HL-60/S4 treated with retinoic acid at 250 ng/mL for 4 days and 3 days (cell line): ENCODE measurements at regions not wholly inside any gene's neighbourhood (a gene's known extent, or its start where the extent isn't known, plus 50 kb on each side); places are given as distances from the start of the nearest gene placed in this dataset.

Source experiments
- in situ Hi-C: fragments of 300-500 bp; cut with MboI; formaldehyde crosslinking; loops from 2 replicates; pipeline ENCODE4 v1.7.0; 2022; ENCODE audit warnings: low sequenced_read_pairs

DNA sequence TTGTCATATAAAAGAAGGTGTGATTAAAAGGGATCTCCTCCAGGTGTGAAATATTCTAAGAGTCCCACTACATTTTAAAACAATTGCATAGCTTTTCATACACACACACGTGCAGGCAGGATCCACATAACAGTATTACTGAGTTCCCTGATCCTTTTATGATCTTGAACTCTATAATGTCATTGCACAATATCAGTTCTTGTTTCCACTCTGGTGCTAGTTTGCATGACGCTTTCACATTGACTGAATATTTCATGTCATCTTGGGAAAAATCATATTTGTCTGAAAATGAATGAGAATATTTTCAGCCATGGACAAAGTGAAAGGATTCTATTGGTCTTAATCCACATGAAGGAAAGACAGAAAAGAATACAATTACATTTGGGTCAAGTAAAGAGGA, 703.8 kb downstream of the CDH8 start:
- in situ Hi-C loops = no loop called here

DNA sequence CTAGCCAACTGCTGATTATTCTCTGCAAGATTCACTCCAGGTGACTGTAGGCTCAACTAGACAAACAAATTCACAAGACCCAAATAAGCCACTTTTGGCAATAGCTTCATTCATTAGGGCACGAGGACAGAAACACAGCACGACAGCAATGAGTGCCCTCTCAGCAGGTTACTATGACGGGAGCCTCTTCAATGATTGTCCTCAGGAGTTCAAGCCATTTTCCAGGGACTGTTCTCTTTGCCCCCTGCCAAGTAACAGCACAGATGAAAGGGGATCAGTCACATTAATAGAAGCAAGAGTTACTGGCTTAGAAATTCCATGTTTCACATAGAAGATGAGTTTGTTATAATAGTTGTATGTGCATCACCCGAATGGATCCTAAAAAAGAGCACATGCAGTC, 712.2 kb downstream of the CDH8 start:
- in situ Hi-C loops = no loop called here

DNA sequence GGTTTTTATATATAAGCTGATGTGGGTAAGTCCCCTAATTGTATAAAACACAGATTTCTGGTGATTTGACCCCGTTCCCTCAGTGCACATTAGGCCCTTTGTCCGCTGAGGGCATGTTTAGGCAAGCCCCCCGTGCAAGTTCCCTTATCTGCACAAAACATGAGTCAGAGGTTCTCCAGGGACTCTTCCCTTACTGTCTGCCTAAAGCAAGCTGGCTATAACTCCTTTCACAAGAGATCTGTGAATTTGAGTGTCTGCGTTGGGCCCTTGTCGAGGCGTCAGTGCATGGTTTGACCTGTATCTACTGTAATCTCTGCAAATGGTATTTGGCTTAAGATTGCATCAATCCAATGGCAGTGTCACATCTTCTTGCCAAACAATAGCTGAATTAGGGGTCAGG, 712.8 kb downstream of the CDH8 start:
- in situ Hi-C loops = no loop called here

DNA sequence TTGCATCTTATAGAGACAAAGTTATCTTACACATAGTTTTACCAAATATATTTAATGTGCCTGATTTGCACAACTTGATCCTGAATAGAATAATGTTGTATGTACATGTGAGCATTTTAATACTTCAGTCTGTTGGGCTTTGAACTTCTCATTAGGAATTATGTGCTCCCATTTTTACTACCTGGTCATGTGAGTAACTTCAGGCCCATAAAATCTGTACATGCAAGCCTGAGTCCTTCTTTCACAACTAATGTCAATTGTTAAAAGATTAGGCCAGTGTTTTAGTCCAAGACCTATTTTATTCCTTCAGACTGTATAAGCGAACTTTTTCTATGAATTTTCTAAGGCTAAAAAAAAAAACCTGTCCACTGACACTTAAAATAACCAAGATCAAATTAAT, 715.4 kb downstream of the CDH8 start:
- in situ Hi-C loops = no loop called here

DNA sequence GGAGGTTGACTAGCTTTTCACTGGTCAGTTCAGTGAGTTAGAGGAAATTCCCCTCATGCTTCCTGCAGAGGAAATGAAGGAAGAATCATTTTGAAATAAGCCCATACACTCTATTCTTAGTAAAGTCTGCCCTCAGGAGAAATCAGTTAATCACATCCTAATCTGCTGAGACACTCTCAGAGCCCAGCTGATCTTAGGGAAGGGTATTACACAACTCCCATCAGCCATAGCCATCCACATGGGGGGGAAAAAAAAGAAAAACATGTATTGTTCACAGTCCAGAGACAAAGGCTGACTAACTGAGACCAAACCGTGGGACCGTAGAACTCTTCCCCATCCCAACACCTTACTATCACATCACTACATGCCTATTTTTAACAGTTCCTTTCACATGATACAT, 722.3 kb downstream of the CDH8 start:
- in situ Hi-C loops = no loop called here

DNA sequence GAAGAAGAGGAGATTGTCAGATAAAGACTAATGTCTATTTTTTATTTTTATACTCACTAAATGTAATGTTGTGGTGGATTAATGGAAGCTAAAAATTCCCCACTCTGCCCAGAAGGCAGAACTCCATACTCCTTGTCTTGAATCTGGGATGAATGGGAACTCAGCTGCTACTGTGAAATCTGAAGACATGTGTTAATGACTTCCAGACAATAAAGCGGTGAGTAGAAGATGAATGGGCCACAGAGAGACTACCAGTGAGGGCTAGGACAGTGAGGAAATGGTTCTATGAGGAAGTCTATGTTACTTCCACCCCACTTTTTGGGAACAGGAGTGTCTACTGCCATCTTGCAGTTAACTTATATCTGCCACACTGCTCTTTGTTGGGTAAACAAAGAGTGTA, 726.9 kb downstream of the CDH8 start:
- in situ Hi-C loops = no loop called here

DNA sequence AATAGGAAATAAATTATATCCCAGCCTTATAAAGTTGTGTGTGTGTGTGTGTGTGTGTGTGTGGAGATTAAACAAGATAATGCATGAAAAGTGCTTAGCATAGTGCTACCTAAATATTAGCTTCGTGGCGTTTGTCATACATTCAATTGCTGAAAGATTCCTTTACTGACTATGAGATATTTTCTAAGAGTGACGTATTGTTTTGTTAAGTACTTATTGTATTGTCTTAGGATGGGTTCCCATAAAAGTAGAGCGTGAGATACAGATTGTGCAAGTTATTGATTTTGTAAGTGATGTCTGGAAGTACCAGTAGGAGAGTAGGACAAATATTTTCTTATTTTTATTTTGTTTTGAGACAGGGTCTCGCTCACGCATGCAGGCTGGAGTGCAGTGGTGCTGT, 730.0 kb downstream of the CDH8 start:
- in situ Hi-C loops = no loop called here

DNA sequence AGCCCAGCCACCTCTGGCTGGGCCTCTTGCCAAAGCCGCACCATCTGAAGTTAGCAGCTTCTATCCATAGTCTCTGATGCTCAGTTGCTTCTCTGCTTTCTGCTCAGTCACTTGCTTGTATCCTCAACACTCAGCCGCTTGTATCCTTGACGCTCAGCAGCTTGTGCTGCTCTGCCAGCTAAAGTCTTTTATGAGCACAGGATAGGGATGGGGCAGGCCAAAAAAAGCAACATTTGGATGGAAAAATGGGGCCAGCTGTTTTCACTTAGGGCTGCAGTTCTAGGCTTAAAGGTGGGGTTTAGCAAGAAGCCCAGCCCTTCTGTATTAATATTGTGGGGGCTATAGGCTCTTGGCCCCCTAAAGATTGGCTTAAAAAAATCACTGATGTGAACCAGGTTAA, 739.4 kb downstream of the CDH8 start:
- in situ Hi-C loops = no loop called here

DNA sequence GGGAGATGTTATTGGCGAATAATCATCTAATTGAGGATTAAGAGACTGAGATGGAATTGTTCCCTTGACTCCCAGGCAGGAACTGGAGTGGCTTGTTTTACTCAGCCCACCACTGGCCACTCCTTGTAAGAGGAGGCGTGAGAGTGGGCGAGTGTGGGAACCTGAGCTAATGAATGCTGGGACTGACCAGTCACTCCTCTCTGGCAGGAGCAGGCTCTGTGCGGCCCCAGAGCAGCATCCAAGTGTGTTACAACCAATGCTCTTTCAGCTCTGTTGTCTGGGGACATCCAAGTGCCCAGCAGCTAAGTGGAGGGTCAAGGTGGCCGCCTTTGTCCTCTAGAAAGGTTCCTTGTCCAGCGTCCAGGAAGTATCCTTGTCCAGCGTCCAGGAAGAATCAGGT, 739.9 kb downstream of the CDH8 start:
- in situ Hi-C loops = no loop called here

DNA sequence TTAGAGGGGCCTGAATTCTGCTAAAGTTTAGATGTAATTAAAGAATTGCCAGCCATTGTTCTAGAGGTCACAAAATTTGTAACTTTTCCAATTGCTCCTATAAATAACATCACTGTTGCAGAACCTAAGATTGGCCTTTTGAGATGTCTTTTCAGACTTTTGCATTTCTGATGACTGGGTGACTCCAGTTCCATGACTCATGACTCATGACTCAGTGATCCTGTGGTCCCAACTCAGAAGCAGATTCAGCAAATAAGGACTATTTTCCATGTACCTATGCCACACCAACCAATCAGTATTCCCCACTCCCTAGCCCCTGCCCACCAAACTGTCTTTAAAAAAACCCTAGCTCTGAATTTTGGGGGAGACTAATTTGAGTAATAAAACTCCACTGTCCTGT, 740.9 kb downstream of the CDH8 start:
- in situ Hi-C loops = no loop called here

DNA sequence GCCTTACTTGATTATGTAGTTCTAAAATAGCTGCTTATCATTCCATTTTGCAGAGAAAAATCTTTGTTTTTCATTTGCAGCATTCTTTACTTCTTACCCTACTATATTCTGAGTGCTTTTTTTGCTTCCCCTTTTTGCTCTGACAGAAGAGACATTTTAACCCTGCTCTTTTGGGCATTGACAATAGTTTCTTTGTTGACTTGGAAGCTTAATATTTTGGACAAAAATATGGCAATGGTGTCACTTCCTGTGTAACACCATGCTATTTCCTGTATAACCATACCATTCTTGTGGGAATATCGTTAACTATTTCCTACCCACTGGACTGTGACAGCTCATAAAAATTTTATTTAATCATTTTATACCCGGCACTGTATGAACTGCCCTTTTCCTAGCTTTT, 747.1 kb downstream of the CDH8 start:
- in situ Hi-C loops = no loop called here

DNA sequence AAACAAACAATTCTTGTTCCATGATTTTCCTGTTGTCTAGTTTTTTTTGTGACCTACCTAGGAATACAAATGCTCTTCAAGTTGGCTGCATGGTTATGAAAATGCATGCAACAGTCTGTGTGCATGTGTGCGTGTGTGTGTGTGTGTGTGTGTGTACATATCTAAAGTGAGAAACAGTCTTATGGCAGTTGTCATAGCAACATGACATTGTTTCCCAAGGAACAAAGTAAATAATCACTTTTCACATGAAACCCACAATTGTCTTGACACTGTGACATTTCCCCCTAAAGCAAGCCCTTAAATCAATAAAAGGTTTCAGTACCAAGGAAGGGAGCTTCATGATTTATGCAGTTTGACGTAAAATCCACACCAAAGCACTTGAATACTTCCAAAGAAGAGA, 758.4 kb downstream of the CDH8 start:
- in situ Hi-C loops = no loop called here

DNA sequence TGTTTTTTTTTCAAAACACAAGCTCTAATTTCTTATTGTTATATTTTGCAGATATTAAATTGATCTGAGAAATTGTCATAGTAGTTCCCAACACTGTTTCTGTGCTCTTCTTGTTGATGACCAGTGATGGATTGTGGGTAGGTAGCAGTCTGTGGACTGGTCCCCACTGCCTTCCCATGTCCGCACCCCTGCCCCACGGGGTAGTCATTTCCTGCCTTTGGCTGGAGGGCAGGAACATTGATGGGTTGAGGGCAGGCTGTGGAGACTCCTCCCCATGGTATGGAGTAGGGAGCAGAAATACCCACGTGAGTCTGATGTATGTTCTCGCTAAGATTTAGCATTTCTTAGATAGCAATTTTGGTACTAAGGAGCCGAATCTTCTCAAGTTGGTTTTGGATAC, 762.0 kb downstream of the CDH8 start:
- in situ Hi-C loops = no loop called here

DNA sequence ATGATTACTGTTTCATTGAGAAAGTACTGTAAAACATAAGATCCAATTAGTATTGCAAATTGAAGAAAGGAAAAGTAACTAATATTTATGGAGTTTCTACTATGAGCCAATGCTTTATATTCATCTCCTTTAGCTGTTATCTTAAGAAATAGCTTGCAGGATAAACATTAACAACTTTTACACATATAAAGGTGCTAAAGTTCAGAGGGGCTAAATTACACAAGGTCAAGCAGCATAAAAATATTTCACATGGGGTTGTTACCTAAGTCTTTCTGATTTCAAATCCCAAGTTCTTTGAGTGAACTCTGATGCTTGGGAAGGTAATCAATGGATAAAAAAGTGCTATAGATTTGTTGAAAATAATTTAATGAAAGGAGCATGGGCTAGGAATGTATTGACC, 765.5 kb downstream of the CDH8 start:
- in situ Hi-C loops = no loop called here

DNA sequence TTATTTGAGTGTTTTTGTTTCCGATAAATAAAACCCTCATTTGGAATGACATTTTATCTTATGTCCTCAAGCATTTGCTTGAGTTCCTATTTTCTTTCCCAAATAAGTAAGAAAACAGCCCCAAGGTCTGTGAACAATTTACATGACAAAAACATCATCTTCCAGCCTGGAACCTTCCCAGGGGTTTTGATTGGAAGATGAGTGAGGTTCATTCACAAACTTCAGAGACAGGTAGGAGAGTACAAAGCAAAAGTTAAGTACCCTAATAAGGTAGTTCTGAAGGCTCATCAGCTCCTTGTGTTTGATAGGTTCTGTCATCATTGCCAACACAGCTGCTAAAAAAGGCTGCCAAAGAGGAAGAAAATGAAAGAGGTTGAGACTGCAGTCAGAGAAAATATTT, 772.8 kb downstream of the CDH8 start:
- in situ Hi-C loops = no loop called here

DNA sequence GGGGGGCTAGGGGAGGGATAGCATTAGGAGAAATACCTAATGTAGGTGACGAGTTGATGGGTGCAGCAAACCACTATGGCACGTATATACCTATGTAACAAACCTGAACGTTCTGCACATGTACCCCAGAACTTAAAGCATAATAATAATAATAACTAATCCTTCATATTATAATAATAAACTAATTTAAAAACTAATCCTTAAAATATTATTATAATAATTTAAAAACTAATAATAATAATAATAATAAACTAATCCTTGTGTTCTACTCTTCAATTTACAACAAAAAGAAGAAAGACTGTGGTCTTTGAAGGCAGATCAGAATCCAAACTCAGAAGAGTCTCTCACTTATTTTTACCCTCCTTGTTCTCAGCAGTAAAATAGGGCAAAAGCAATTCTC, 774.9 kb downstream of the CDH8 start:
- in situ Hi-C loops = no loop called here

DNA sequence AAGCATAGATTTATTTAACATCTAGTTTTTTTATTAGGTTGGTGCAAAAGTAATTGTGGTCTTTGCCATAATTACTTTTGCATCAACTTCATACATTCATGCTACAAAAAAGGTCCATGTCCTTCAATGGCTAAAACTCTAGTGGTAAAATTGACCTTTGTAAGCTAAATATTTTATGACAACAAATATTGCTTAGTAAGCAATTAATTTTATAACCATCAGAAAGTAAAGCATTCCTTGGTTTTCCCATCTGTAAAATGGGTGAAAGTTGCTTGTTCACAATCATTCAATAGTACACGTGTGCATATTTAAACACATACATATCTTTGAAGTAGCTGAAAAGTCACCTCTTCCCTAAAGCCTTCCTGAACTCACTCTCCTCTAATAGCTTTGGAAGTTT, 789.6 kb downstream of the CDH8 start:
- in situ Hi-C loops = no loop called here

DNA sequence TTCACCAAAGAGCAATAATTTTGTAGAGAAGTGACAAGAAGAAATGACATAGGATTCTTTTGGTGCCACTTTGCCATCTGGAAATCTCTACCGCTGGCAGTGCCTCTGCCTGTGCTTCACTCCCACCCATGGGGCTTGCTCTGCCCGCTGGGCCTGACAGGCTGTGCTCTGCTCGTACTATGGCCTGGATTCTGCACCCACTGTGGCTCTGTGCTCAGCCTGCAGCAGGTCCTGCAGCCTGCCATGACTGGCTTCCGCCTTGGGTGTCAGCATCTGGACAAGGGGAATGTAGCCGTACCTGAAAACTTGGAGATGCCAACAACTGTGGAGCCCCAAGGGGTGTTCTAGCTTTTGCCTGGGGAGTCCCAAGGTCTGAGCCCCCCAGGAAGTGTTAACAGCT, 792.3 kb downstream of the CDH8 start:
- in situ Hi-C loops = no loop called here

DNA sequence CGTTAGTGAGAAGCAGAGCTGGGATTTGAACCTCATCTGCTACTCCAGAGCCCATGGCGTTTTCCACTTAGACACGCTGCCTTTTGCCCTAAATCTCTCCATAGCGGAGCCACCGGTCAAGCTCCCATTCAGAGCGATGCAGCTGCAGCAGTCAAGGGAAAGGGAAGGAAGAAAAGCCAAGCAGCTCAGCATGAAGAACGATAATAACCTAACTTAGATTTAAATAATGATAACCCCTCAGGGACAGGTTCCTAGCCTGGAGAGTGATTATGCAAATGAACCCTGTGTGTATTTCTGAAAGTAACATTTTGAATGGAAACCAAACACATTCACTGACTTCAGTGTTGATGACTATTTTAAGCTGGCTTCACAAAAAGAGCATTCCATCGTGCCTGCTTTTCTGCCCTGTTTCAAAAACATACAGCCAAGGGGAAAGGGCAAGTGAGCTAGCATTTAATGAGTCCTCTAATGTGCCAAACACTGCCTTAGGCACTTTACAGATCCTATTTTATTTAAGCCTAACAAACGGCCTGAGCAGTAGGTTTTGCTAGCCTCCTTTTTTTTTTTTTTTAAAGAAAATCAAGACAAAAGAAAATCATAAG, 798.3 kb downstream of the CDH8 start:
- in situ Hi-C loops = no loop called here

DNA sequence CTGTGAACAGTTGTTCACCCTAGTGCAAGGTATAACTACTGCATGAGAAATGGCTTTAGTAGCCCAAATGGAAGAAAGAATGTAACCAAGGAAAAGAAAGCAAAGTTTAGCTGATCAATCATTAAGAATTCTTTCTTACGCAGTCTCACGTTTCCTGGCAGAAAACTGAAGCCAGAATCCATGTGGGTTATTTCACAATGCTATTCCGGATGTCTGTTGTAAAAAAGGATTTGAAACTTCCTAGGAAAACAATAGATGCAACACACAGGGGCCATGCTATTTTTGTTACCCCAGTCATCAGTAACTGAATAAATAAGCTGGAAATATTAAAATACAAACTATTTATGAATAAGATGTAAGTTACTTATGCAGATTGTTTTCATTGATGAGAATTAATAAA, 802.5 kb downstream of the CDH8 start:
- in situ Hi-C loops = no loop called here

DNA sequence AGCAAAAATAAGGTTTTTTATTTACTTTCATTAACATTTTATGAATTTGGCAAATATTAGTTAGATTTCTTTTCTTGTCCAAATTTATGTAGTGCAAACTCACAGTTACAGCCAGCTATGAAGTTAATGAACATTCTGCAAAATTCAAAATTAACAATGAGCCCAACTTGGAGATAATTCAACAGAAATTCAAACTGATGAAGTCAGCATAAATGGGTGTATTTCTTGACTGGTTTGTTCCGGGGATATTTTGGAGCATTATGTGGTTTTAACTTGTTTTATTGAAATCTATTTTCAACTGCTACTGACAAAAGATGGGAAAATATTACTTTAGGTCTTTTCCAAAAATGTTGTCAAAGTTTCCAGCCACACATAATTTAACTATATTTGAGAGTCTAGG, 807.9 kb downstream of the CDH8 start:
- in situ Hi-C loops = no loop called here

DNA sequence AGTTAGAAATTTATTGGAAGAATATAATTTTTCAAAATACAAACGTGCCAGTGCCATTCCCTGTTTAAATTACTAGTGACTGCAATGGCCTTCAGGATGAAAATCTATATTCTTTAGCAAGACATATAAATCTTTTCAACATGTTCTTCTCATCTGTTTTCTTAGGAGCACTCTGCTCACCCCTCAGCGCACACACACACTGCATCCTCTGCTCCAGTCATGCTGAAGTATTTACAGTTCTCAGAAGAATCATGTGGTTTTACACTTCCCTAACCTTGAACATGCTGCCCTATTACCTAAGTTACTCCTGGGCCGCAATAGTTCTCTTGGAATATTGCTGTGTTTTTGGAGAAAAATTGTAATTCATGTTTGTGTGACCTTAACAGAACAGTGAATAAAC, 820.6 kb downstream of the CDH8 start:
- in situ Hi-C loops = no loop called here

DNA sequence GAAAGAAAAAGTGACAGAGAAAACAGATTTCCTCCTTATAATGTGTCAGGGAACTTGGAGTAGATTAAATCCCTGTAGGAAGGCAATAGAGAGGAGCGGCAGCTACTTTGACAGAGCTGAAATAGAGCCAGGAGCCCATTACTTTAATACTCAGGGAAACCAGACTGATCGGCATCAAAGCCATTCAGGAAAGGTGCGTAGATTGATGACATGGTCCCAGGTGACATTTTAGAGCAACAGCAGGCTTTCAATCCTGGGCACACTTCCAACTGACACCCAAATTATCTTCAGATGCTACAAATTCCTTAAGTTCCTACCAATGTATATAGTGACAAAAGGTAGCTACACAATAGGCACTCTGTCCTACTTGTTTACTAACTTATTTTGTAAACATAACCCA, 821.5 kb downstream of the CDH8 start:
- in situ Hi-C loops = no loop called here

DNA sequence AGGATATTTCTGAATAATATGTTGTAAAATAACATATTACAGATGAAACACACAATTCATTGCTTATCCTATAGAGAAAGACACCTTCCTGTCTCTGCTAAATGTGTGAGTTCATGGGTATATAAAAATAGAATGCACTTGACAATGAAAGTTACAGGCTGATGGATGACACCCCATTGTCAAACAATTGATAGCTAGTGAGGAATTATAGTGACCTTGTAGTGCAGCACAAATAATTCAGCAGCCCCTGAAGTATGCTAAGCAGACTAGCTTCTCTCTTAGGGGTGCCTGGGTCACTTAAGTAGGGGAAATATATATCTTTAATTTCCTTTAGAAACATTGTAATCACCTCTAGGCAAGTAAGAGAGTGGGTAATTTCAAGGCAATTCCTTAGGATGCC, 826.2 kb downstream of the CDH8 start:
- in situ Hi-C loops = no loop called here
